ENCODE measurements at regions not wholly inside any gene's neighbourhood (a gene's known extent, or its start where the extent isn't known, plus 50 kb on each side); places are given as distances from the start of the nearest gene placed in this dataset.
"Not testable (repeated sequence)": the region's sequence is repeated elsewhere in the genome, so short reads cannot be mapped to it uniquely, and the experiment has no call there.

DNA sequence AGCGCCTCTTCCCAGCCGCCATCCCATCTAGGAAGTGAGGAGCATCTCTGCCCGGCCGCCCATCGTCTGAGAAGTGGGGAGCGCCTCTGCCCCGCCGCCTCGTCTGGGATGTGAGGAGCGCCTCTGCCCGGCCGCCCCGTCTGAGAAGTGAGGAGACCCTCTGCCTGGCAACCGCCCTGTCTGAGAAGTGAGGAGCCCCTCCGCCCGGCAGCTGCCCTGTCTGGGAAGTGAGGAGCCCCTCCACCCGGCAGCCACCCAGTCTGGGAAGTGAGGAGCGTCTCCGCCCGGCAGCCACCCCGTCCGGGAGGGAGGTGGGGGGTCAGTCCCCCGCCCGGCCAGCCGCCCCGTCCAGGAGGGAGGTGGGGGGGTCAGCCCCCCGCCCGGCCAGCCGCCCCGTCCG, 139.4 kb upstream of the ANKRD55 start:
- DNase-seq (ENCODE audit: extremely low read depth in 1 of 4, low spot score in 3 of 4); BruUV-seq (replicated peaks); H3K9me1 ChIP-seq (ENCODE audit: control insufficient read depth, insufficient read depth, low read length); FAIRE-seq; H3K79me2 ChIP-seq (ENCODE audit: control insufficient read depth, insufficient read depth, low read length); H3K9ac ChIP-seq (ENCODE audit: insufficient read depth in 1 of 2, low read depth in 2 of 2, low read length in 2 of 2); H3K9me3 ChIP-seq (replicated peaks; ENCODE audit: control insufficient read depth, insufficient read depth, low read depth, low read length); H2AFZ ChIP-seq (ENCODE audit: low read depth, low read length); in situ Hi-C loops (cut with MboI); POLR2A ChIA-PET; H3K27me3 ChIP-seq (ENCODE audit: control insufficient read depth in 2 of 2, insufficient read depth in 2 of 2, low read length in 2 of 2); ATAC-seq; H3K4me1 ChIP-seq (replicated peaks in 1 of 2; ENCODE audit: control insufficient read depth in 2 of 2, insufficient read depth in 2 of 2, low read length in 2 of 2); H3K4me2 ChIP-seq (ENCODE audit: insufficient read depth, low read length); intact Hi-C loops (cut with micrococcal nuclease); H3K27ac ChIP-seq (ENCODE audit: extremely low read depth, low read depth, low read length); CTCF ChIA-PET (ENCODE audit: low intra/inter-chr PET ratio); H3K36me3 ChIP-seq (ENCODE audit: control insufficient read depth, insufficient read depth, low read length); H3K4me3 ChIP-seq; H4K20me1 ChIP-seq (replicated peaks; ENCODE audit: control insufficient read depth, insufficient read depth, low read length): not testable (repeated sequence)
- 14% methylated on average over 1 of the region's 31 CpGs for WGBS (ENCODE audit: insufficient coverage, low coverage, missing lambda C conversion rate)

- Histone ChIP-seq H3K79me2 (ENCODE audit: control insufficient read depth, insufficient read depth, low read length) (no peaks in the 10 kb centered on the region), H3K9ac (ENCODE audit: insufficient read depth in 1 of 2, low read depth in 2 of 2, low read length in 2 of 2) (no peak overlapping the region), H3K9me1 (ENCODE audit: control insufficient read depth, insufficient read depth, low read length) (no peaks in the 10 kb centered on the region), H3K4me3 (no peak overlapping the region), H3K9me3 (replicated peaks; ENCODE audit: control insufficient read depth, insufficient read depth, low read depth, low read length) (no peaks in the 10 kb centered on the region), H3K36me3 (ENCODE audit: control insufficient read depth, insufficient read depth, low read length) (no peaks in the 10 kb centered on the region), H4K20me1 (replicated peaks; ENCODE audit: control insufficient read depth, insufficient read depth, low read length) (no peaks in the 10 kb centered on the region), H3K4me1 (replicated peaks in 1 of 2; ENCODE audit: control insufficient read depth in 2 of 2, insufficient read depth in 2 of 2, low read length in 2 of 2) (no peaks in the 10 kb centered on the region), H3K4me2 (ENCODE audit: insufficient read depth, low read length) (no peak overlapping the region), H2AFZ (ENCODE audit: low read depth, low read length) (no peak overlapping the region), H3K27ac (ENCODE audit: extremely low read depth, low read depth, low read length) (no peak overlapping the region), H3K27me3 (ENCODE audit: control insufficient read depth in 2 of 2, insufficient read depth in 2 of 2, low read length in 2 of 2) (0 out of 5 replicates have a peak, but pooled peaks cover 0 to 3% of the 10 kb centered on the region in 2 experiments)
- DNase-seq (ENCODE audit: extremely low read depth in 1 of 4, low spot score in 3 of 4) (no peak), ATAC-seq (no peak), FAIRE-seq (no peak)
- 7% methylated on average over 3 of the region's 3 CpGs for WGBS (ENCODE audit: insufficient coverage, low coverage, missing lambda C conversion rate)
- intact Hi-C loops (cut with micrococcal nuclease) = no loop called here
- no TSS peak for BruUV-seq (replicated peaks)
- no peak for TF ChIP-seq POLR3A (IDR thresholded peaks at IDR 0.05; ENCODE audit: borderline replicate concordance, extremely low read depth, insufficient read depth, insufficient read length)
- TF ChIP-seq ZNF76 (CRISPR knock-in tag; IDR thresholded peaks at IDR 0.05; ENCODE audit: borderline replicate concordance) = no peak
- ChIA-PET CTCF (ENCODE audit: low intra/inter-chr PET ratio) (no interaction called here), POLR2A (interaction anchor here (0.6 kb wide), 2 partner anchors 17 to 84 kb away, joined by 3 read pairs; no protein-coding TSS in a partner anchor)
- in situ Hi-C loops (cut with MboI) = no loop called here
Observed at GRCh38 chr5:56369361-56369811, 136.3 kb upstream of the ANKRD55 start.

Measured in K562 (cell line).